ENCODE measurements at regions not wholly inside any gene's neighbourhood (a gene's known extent, or its start where the extent isn't known, plus 50 kb on each side); places are given as distances from the start of the nearest gene placed in this dataset.
"Not testable (repeated sequence)": the region's sequence is repeated elsewhere in the genome, so short reads cannot be mapped to it uniquely, and the experiment has no call there.

GRCh38 chr1:114249691-114250090 lies 96.0 kb upstream of the SYT6 start:
- ChIA-PET POLR2A (ENCODE audit: low non-redundant PET) (no interaction called here), CTCF (no interaction called here)
- Histone ChIP-seq H3K4me3 (ENCODE audit: low read depth, low read length, poor library complexity, severe bottlenecking) (no peak overlapping the region), H3K27ac (ENCODE audit: low read depth, low read length, poor library complexity, severe bottlenecking) (no peak overlapping the region), H3K9me3 (ENCODE audit: low read depth, low read length, poor library complexity, severe bottlenecking) (peaks cover 8% of the 10 kb centered on the region), H3K27me3 (replicated peaks; ENCODE audit: insufficient read depth, low read depth, low read length, poor library complexity) (no peaks in the 10 kb centered on the region), H3K4me1 (ENCODE audit: insufficient read depth, low read length, poor library complexity, severe bottlenecking) (peaks cover 5% of the 10 kb centered on the region), H3K36me3 (ENCODE audit: insufficient read depth, low read length, poor library complexity, severe bottlenecking) (no peaks in the 10 kb centered on the region)
- no peak for DNase-seq (ENCODE audit: low spot score)
- no TSS peak for BruUV-seq (replicated peaks)
- TF ChIP-seq EZH2 (IDR thresholded peaks at IDR 0.05; ENCODE audit: borderline replicate concordance, low read depth, low read length, poor library complexity, severe bottlenecking), result no peak
- TF ChIP-seq CTCF (conservative IDR thresholded peaks at IDR 0.05; ENCODE audit: low read depth, low read length), result no peak
- intact Hi-C loops (cut with micrococcal nuclease; ENCODE audit: unreplicated experiment), result no loop called here

GRCh38 chr1:114248162-114248561 lies 94.5 kb upstream of the SYT6 start:
- TF ChIP-seq EZH2 (IDR thresholded peaks at IDR 0.05; ENCODE audit: borderline replicate concordance, low read depth, low read length, poor library complexity, severe bottlenecking) (no peak), CTCF (conservative IDR thresholded peaks at IDR 0.05; ENCODE audit: low read depth, low read length) (no peak)
- ChIA-PET POLR2A (ENCODE audit: low non-redundant PET) (no interaction called here), CTCF (no interaction called here)
- no peak for DNase-seq (ENCODE audit: low spot score)
- no peak overlapping the region for H3K27ac ChIP-seq (ENCODE audit: low read depth, low read length, poor library complexity, severe bottlenecking)
- H3K4me1 ChIP-seq (ENCODE audit: insufficient read depth, low read length, poor library complexity, severe bottlenecking), result peaks cover 5% of the 10 kb centered on the region
- BruUV-seq (replicated peaks), result no TSS peak
- H3K27me3 ChIP-seq (replicated peaks; ENCODE audit: insufficient read depth, low read depth, low read length, poor library complexity), result no peaks in the 10 kb centered on the region
- intact Hi-C loops (cut with micrococcal nuclease; ENCODE audit: unreplicated experiment), result no loop called here
- H3K4me3 ChIP-seq (ENCODE audit: low read depth, low read length, poor library complexity, severe bottlenecking), result no peak overlapping the region
- no peaks in the 10 kb centered on the region for H3K9me3 ChIP-seq (ENCODE audit: low read depth, low read length, poor library complexity, severe bottlenecking)
- no peaks in the 10 kb centered on the region for H3K36me3 ChIP-seq (ENCODE audit: insufficient read depth, low read length, poor library complexity, severe bottlenecking)

- H3K36me3 ChIP-seq (ENCODE audit: insufficient read depth, low read length, poor library complexity, severe bottlenecking); BruUV-seq (replicated peaks); H3K4me3 ChIP-seq (ENCODE audit: low read depth, low read length, poor library complexity, severe bottlenecking); POLR2A ChIA-PET (ENCODE audit: low non-redundant PET); CTCF ChIA-PET; H3K27me3 ChIP-seq (replicated peaks; ENCODE audit: insufficient read depth, low read depth, low read length, poor library complexity); H3K27ac ChIP-seq (ENCODE audit: low read depth, low read length, poor library complexity, severe bottlenecking); DNase-seq (ENCODE audit: low spot score); H3K4me1 ChIP-seq (ENCODE audit: insufficient read depth, low read length, poor library complexity, severe bottlenecking); H3K9me3 ChIP-seq (ENCODE audit: low read depth, low read length, poor library complexity, severe bottlenecking); intact Hi-C loops (cut with micrococcal nuclease; ENCODE audit: unreplicated experiment): not testable (repeated sequence)
Measured at GRCh38 chr1:114242531-114243210, 89.0 kb upstream of the SYT6 start.

GRCh38 chr1:114238053-114238452 lies 84.4 kb upstream of the SYT6 start:
- intact Hi-C loops (cut with micrococcal nuclease; ENCODE audit: unreplicated experiment), result no loop called here
- Histone ChIP-seq H3K9me3 (ENCODE audit: low read depth, low read length, poor library complexity, severe bottlenecking) (no peaks in the 10 kb centered on the region), H3K4me1 (ENCODE audit: insufficient read depth, low read length, poor library complexity, severe bottlenecking) (peaks cover 5% of the 10 kb centered on the region), H3K36me3 (ENCODE audit: insufficient read depth, low read length, poor library complexity, severe bottlenecking) (no peaks in the 10 kb centered on the region), H3K4me3 (ENCODE audit: low read depth, low read length, poor library complexity, severe bottlenecking) (no peak overlapping the region), H3K27ac (ENCODE audit: low read depth, low read length, poor library complexity, severe bottlenecking) (no peak overlapping the region), H3K27me3 (replicated peaks; ENCODE audit: insufficient read depth, low read depth, low read length, poor library complexity) (no peaks in the 10 kb centered on the region)
- TF ChIP-seq EZH2 (IDR thresholded peaks at IDR 0.05; ENCODE audit: borderline replicate concordance, low read depth, low read length, poor library complexity, severe bottlenecking), result no peak
- TF ChIP-seq CTCF (conservative IDR thresholded peaks at IDR 0.05; ENCODE audit: low read depth, low read length), result no peak
- ChIA-PET CTCF (no interaction called here), POLR2A (ENCODE audit: low non-redundant PET) (no interaction called here)
- no peak for DNase-seq (ENCODE audit: low spot score)
- no TSS peak for BruUV-seq (replicated peaks)
